GM23248 (cell line): ENCODE measurements at regions not wholly inside any gene's neighbourhood (a gene's known extent, or its start where the extent isn't known, plus 50 kb on each side); places are given as distances from the start of the nearest gene placed in this dataset.

ENCODE experiments used
- DNase-seq: peaks from one replicate; pipeline ENCODE4 v3.0.0-alpha.2; 2015
- H2AFZ ChIP-seq: fragments of 200-600 bp; sonication (generic); 2 replicates; pipeline ENCODE4 v1.6.1; 2016; ENCODE audit warnings: antibody characterized with exemption
- H3F3A ChIP-seq: fragments of 200-600 bp; sonication (generic); 2 replicates; pipeline ENCODE4 v1.6.1; 2016; ENCODE audit warnings: mild to moderate bottlenecking, antibody characterized with exemption, mixed run types; ENCODE audit not compliant: insufficient read depth
- H3K27ac ChIP-seq: fragments of 200-600 bp; sonication (generic); 2 replicates; pipeline ENCODE4 v1.5.1; 2016; ENCODE audit warnings: mild to moderate bottlenecking
- H3K27me3 ChIP-seq: fragments of 200-600 bp; sonication (generic); replicated peaks from 2 replicates; pipeline ENCODE4 v1.6.1; 2016; ENCODE audit warnings: mild to moderate bottlenecking; ENCODE audit not compliant: insufficient read depth
- H3K36me3 ChIP-seq: fragments of 200-600 bp; sonication (generic); 2 replicates; pipeline ENCODE4 v1.6.1; 2016; ENCODE audit warnings: low read depth, mild to moderate bottlenecking
- H3K4me1 ChIP-seq: fragments of 200-600 bp; sonication (generic); 2 replicates; pipeline ENCODE4 v1.6.1; 2016; ENCODE audit warnings: mild to moderate bottlenecking; ENCODE audit not compliant: insufficient read depth
- H3K4me2 ChIP-seq: fragments of 200-600 bp; sonication (generic); one replicate; pipeline ENCODE4 v1.6.1; 2016; ENCODE audit warnings: mild to moderate bottlenecking; ENCODE audit not compliant: unreplicated experiment
- H3K4me3 ChIP-seq: fragments of 200-600 bp; sonication (generic); 2 replicates; pipeline ENCODE4 v1.5.1; 2016; ENCODE audit warnings: mild to moderate bottlenecking
- H3K79me2 ChIP-seq: fragments of 200-600 bp; sonication (generic); 2 replicates; pipeline ENCODE4 v1.6.1; 2016; ENCODE audit warnings: mild to moderate bottlenecking; ENCODE audit not compliant: insufficient read depth
- H3K9ac ChIP-seq: fragments of 200-600 bp; sonication (generic); 2 replicates; pipeline ENCODE4 v1.6.1; 2016; ENCODE audit warnings: mild to moderate bottlenecking
- H3K9me2 ChIP-seq: fragments of 200-600 bp; sonication (generic); 2 replicates; pipeline ENCODE4 v1.6.1; 2016; ENCODE audit warnings: mixed run types, mild to moderate bottlenecking, moderate library complexity; ENCODE audit not compliant: insufficient read depth
- H3K9me3 ChIP-seq: fragments of 200-600 bp; sonication (generic); one replicate; pipeline ENCODE4 v1.6.1; 2017; ENCODE audit warnings: low read depth
- H4K20me1 ChIP-seq: fragments of 200-600 bp; sonication (generic); 2 replicates; pipeline ENCODE4 v1.6.0; 2016; ENCODE audit not compliant: insufficient read depth
- EZH2 ChIP-seq: fragments of 200-600 bp; sonication (generic); IDR thresholded peaks from 2 replicates; pipeline ENCODE4 v1.6.1; 2018; ENCODE audit warnings: antibody characterized with exemption, mild to moderate bottlenecking; ENCODE audit not compliant: insufficient read depth, poor library complexity, severe bottlenecking
- EZH2phosphoT487 ChIP-seq: fragments of 200-600 bp; sonication (generic); IDR thresholded peaks from 2 replicates; pipeline ENCODE4 v1.6.1; 2018; ENCODE audit warnings: antibody characterized with exemption, moderate library complexity, mild to moderate bottlenecking, low read depth; ENCODE audit not compliant: insufficient read depth
- WGBS, 2 experiments: methylation state at CpG; one replicate each; pipeline ENCODE4 v1.1.6; 2015 to 2017; ENCODE audit warnings: low lambda C conversion rate in 2 of 2, low coverage in 1 of 2; ENCODE audit errors: missing lambda C conversion rate in 2 of 2; 5-methylcytosine and 5-hydroxymethylcytosine counted together
- in situ Hi-C: fragments of 300-500 bp; cut with MboI; formaldehyde crosslinking; loops from 2 replicates; pipeline ENCODE4 v1.15.0; 2020

DNA sequence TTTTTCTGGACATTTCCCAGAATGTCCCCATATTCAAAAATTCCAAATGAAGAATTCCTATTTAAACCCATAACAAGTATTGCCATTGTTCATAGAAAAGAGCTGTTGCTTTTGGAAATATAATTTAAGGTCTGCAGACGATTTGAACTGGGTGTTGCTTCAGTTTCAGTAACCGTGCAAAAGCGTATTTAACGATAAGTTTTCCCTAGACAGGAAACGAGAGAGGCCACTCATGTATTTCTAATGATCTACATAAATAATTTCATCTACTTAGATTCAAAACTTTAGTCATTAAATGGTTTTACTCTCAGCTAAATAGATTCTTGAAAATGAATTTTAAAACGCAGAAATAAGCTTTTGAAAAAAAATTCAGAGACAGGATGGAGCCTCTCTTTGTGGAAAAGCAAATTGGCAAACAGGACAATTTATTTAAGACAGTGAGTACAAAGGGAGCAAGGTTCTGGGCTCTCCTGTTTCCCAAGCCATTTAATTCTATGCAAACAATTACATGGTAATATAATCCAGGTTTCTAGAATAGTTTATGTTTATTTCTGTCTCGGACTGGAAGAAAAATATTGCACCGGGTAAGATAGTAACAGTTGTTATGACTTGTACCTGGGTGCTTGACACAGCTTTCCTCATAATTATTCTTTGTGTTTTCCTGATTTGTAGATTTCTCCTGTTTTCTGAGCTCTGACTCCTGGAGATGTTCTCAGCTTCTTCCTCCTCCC is 263.0 kb downstream of the BAMBI start:
- Histone ChIP-seq H3K9ac (no peak overlapping the region), H3K36me3 (no peaks in the 10 kb centered on the region), H3F3A (no peaks in the 10 kb centered on the region), H3K4me1 (no peaks in the 10 kb centered on the region), H3K4me2 (no peak overlapping the region), H3K79me2 (no peaks in the 10 kb centered on the region), H3K9me2 (no peaks in the 10 kb centered on the region), H4K20me1 (no peaks in the 10 kb centered on the region), H3K9me3 (peaks cover 4% of the 10 kb centered on the region), H3K27me3 (0 out of 2 replicates have a peak, but pooled peaks cover 5% of the 10 kb centered on the region), H2AFZ (no peak overlapping the region), H3K4me3 (no peak overlapping the region), H3K27ac (no peak overlapping the region)
- TF ChIP-seq EZH2 (no peak), EZH2phosphoT487 (no peak)
- DNase-seq = no peak
- in situ Hi-C loops = no loop called here
- 14 to 15% methylated on average over 8 of the region's 8 CpGs for WGBS, 2 experiments

DNA sequence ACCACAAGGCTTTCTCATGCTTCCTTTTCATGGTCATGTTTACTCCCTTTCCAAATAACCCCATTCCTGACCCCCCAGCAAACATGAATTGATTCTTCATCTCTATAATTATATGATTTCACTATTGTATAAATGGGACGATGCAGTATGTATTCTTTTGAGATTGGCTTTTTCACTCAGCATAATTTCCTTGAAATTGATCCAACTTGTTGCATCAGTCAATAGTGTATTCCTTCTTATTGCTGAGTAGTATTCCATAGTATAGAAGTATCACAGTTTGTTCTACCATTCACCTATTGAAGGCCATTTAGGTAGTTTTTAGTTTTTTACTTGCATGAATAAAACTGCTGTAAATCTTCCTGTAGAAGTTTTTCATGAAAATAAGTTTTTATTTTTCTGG is 264.7 kb downstream of the BAMBI start:
- DNase-seq = no peak
- Histone ChIP-seq H3K4me2 (no peak overlapping the region), H3K27ac (no peak overlapping the region), H2AFZ (no peak overlapping the region), H3K9ac (no peak overlapping the region), H3K4me3 (no peak overlapping the region), H3F3A (no peaks in the 10 kb centered on the region), H3K9me3 (peaks cover 6% of the 10 kb centered on the region), H3K9me2 (no peaks in the 10 kb centered on the region), H4K20me1 (no peaks in the 10 kb centered on the region), H3K27me3 (0 out of 2 replicates have a peak, but pooled peaks cover 5% of the 10 kb centered on the region), H3K36me3 (no peaks in the 10 kb centered on the region), H3K79me2 (no peaks in the 10 kb centered on the region), H3K4me1 (no peaks in the 10 kb centered on the region)
- in situ Hi-C loops = no loop called here
- TF ChIP-seq EZH2 (no peak), EZH2phosphoT487 (no peak)
- WGBS, 2 experiments = 10 to 15% methylated on average over 1 of the region's 1 CpG

GRCh38 chr10:28945959-28946358 is 268.6 kb downstream of the BAMBI start:
- Histone ChIP-seq H3K27me3 (0 out of 2 replicates have a peak, but pooled peaks cover under 1% of the 10 kb centered on the region), H3K9me2 (no peaks in the 10 kb centered on the region), H3K4me3 (no peak overlapping the region), H3K9me3 (peaks cover 6% of the 10 kb centered on the region), H3K9ac (no peak overlapping the region), H3F3A (no peaks in the 10 kb centered on the region), H3K27ac (no peak overlapping the region), H3K36me3 (no peaks in the 10 kb centered on the region), H4K20me1 (no peaks in the 10 kb centered on the region), H3K4me2 (no peak overlapping the region), H3K79me2 (no peaks in the 10 kb centered on the region), H2AFZ (no peak overlapping the region), H3K4me1 (no peaks in the 10 kb centered on the region)
- no peak for TF ChIP-seq EZH2phosphoT487
- TF ChIP-seq EZH2 = no peak
- in situ Hi-C loops = no loop called here
- WGBS, 2 experiments = 0% methylated on average over 1 of the region's 1 CpG
- DNase-seq = no peak

DNA sequence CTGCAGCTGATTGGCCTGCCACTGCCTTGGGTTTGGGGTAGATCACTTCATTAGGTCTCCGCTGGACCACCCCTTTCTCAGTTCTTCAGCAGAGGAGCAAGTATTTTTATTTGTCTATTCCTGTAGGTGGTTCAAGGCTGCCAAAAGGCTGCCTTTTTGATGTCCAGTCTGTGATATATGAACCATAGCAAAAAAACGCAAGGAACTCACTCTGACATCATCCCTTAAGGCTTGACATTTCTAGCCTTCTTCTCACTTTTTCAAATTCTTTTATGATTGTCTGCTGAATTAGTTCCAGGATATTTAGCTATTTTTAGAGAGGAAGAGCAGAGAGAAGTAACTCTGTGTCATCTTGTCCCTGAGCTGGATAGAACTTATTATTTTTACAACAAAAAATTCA is 269.2 kb downstream of the BAMBI start:
- no peaks in the 10 kb centered on the region for H3K9me2 ChIP-seq
- H3K79me2 ChIP-seq = no peaks in the 10 kb centered on the region
- no peak overlapping the region for H2AFZ ChIP-seq
- no peak overlapping the region for H3K9ac ChIP-seq
- no peak overlapping the region for H3K4me3 ChIP-seq
- H3K4me1 ChIP-seq = no peaks in the 10 kb centered on the region
- no peaks in the 10 kb centered on the region for H3K27me3 ChIP-seq
- no peak overlapping the region for H3K27ac ChIP-seq
- peak; percentile 25 for DNase-seq
- WGBS, 2 experiments = 11 to 15% methylated on average over 2 of the region's 2 CpGs
- H3K36me3 ChIP-seq = no peaks in the 10 kb centered on the region
- TF ChIP-seq EZH2 (no peak), EZH2phosphoT487 (no peak)
- no peaks in the 10 kb centered on the region for H3F3A ChIP-seq
- no peaks in the 10 kb centered on the region for H4K20me1 ChIP-seq
- H3K9me3 ChIP-seq = peaks cover 6% of the 10 kb centered on the region
- H3K4me2 ChIP-seq = no peak overlapping the region
- in situ Hi-C loops = no loop called here

DNA sequence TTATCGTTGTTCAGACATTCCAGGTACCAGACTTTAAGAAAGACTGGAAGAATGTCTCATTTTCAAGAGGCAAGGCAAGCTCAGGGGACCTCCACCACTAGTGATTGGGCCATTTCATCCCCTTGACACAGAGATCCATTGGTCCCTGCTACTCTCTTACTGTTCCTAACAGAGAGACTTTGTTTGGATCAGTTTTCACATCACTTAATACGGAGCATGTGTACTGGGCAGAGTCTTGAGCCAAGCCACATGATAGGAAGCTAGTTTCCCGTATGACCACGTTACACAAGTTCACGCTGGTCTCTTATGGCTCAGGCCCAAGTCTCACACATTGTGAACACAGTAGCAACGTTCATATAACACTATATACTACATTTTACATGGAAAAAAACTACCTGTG is 269.9 kb downstream of the BAMBI start:
- DNase-seq = peak; percentile 8
- H3K9me2 ChIP-seq = no peaks in the 10 kb centered on the region
- no peaks in the 10 kb centered on the region for H3F3A ChIP-seq
- H4K20me1 ChIP-seq = no peaks in the 10 kb centered on the region
- H2AFZ ChIP-seq = no peak overlapping the region
- peak overlapping the region; percentile 3 for H3K4me2 ChIP-seq
- no peak overlapping the region for H3K9ac ChIP-seq
- H3K4me1 ChIP-seq = no peaks in the 10 kb centered on the region
- WGBS, 2 experiments = 3 to 4% methylated on average over 6 of the region's 6 CpGs
- TF ChIP-seq EZH2phosphoT487 (no peak), EZH2 (no peak)
- in situ Hi-C loops = no loop called here
- H3K27me3 ChIP-seq = no peaks in the 10 kb centered on the region
- H3K9me3 ChIP-seq = peaks cover 6% of the 10 kb centered on the region
- H3K36me3 ChIP-seq = no peaks in the 10 kb centered on the region
- H3K4me3 ChIP-seq = no peak overlapping the region
- H3K27ac ChIP-seq = no peak overlapping the region
- H3K79me2 ChIP-seq = no peaks in the 10 kb centered on the region
